GM19467 (cell line): ENCODE measurements at regions not wholly inside any gene's neighbourhood (a gene's known extent, or its start where the extent isn't known, plus 50 kb on each side); places are given as distances from the start of the nearest gene placed in this dataset.

ENCODE experiments used
- ATAC-seq: cut with Tn5 transposase; IDR thresholded peaks from one replicate; pipeline ENCODE4 v1.9.1; 2021; ENCODE audit warnings: mild to moderate bottlenecking, moderate library complexity; ENCODE audit not compliant: unreplicated experiment

GRCh38 chr1:55957276-55957675 lies 622.1 kb downstream of the PLPP3 start:
- no peak for ATAC-seq

- no peak for ATAC-seq
Observed at GRCh38 chr1:55955016-55955621, 624.2 kb downstream of the PLPP3 start.

- no peak for ATAC-seq
Observed at GRCh38 chr1:55951291-55951690, 628.1 kb downstream of the PLPP3 start.

DNA sequence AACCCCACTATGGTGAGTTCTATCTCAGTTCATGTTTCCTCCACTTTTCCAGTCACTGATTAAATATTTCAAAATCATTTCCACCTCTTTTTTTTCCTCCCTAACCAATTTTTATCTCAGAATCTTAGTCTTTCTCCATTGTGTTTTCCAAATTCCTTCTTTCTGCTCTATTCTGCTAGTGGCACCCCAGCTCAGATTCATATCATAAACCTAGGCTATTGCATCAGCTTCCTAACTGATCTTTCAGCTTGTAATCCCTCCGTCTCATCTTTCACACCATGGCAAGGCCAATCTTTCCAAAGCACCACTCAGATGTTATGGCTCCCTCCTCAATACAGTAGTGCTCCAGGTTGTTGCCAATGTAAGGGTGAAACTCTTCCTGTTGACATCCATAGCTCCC lies 631.9 kb downstream of the PLPP3 start:
- no peak for ATAC-seq

DNA sequence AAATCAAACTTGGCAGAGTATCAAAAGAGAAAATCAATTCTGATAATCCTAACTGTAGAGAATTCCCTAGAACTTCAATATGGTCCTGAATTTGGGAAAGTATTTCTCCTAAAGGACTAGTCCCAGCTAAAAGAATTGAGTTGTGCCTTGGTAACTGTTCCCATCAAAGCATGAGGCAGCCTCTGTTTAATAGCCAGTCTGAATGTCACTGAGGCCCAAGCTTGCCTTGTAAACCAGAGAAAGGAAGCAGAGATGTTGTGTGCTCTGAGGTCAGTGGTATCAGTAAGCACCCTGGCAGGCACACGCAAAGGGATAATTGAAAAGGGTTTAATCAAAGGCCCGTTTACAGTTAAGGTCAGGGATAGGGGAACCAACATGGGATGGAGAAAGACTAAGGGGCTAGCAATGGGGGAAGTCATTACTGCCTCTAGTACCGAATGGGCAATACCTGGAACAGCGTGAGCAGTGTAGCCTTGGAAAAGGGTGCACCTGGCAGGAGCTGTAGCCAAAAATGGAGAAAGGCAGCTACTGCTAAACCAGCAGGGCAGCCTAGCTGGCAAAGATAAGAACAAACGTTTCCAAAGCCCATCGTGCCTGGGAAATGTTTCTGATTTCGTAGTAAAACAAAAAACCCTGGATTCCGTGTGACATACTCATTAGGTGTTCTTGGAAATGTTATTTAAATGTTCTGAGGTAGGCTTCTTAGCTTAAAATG lies 635.5 kb downstream of the PLPP3 start:
- ATAC-seq, result no peak

GRCh38 chr1:55943012-55943411 lies 636.4 kb downstream of the PLPP3 start:
- ATAC-seq, result no peak

DNA sequence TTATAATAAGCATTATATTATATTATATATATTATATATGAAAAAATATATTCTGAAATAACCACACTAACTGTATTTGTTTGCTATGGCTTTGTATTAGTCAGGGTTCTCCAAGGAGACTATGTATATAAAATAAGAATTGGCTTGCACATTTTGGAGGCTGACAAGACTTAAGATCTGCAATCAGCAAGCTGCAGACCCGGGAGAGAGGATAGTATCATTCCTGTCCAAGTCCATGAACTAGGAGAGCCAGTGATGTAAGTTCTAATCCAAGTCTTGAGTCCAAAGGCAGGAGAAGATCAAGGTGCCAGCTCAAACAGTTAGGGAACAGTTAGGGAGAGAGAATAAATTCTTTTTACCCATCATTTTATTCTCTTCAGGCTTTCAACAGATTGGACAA lies 639.5 kb downstream of the PLPP3 start:
- ATAC-seq, result no peak

GRCh38 chr1:55938861-55939260 lies 640.5 kb downstream of the PLPP3 start:
- no peak for ATAC-seq

DNA sequence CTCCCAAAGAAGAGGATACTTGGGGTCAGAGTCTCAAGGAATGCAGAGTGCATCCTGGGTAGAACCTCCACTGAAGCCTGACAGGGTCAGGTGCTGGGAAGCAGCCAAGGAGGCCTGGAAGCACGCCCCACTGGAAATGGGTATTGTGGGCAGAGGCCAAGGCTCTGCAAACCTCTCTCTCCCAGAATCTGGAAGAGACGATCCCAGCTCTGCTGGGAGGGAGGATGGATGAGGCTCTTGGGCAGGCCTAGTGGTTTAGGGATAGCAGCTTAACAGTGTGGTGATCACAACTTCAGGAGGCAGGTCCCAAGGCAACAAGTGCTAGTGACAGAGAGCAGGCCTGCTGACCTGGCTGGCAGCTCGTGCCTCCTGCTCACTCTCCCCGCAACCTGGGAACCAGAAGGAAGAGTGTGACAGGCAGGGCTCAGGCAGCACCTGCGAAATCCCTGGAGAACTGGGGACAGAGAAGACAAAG lies 641.0 kb downstream of the PLPP3 start:
- no peak for ATAC-seq

DNA sequence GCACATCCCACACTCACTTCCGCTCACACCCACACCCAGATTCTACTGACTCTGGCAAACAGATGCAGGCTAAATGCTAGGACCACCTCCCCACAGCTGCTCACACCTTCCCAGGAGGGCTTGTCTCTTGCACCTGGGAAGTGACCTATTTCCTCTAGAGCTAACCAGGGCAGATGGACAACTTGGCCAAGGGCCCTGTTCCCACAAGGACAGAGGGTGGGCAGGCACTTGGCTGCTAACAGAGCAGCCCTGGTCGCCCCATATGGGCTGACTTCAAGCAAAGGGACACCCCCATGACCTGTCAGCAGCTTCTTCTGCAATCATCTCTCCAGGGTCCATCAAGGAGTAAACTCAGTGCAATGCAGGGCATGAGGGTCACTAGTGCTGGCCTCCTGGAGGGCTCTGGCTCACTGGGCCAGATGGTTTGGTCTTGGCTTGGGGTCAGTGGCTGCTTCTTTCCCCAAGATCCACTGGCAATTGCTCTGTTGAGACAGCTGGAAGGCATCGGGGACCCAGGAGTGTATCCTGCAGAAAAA lies 641.5 kb downstream of the PLPP3 start:
- no peak for ATAC-seq

DNA sequence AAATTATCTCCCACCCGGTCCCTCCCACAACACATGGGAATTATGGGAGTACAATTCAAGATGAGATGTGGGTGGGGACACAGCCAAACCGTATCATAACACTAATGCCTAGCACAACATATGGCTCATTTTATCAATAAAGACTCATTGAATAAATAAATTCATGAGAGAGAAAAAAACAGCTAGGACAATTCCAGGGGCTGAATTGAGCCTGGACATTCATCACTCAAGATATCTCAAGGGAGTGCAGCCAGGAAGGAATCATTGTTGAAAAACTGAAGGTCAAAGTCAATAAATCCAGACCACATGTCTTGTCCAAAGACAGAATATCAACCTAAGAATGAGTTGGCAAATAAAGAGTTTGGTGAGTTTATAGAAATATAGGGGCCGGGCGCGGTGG lies 644.1 kb downstream of the PLPP3 start:
- no peak for ATAC-seq

DNA sequence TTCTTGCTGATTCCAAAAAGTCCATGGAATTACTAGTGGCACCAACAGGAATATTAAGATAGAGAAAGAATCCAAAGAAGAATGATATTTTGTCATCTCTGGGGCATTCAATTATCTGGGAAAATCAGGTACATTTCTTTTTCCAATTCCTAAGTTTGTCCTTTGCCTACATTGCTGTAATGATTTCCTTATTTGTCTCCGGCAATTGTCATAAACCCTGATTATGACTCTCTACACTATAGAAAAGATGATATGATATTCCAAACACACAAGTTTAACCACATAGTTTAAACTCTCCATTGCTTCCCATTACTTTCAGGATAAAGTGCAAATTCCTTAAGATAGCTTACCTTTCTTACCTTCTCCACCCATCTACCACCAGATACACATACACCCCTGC lies 647.0 kb downstream of the PLPP3 start:
- ATAC-seq, result no peak

- no peak for ATAC-seq
Observed at GRCh38 chr1:55931081-55931940, 648.1 kb downstream of the PLPP3 start.

DNA sequence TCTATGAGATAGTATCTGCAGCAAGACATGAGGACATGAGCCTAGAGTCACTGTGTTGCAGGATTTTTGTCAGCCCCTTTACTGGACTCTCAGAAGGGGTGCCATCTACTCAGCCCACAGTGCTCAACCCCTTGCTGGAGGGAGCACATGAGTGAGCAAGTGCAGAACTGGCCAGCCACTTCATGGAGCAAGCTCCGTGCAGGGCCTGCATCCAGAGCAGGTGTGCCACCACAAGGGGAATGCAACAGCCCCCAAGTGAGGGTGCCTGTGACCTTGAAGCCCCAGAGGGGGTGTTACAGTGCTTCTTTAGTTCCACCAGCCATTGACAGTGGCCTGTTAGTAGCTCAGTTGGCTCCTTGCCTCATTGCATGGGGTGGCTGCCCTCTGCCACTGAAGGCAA lies 649.7 kb downstream of the PLPP3 start:
- ATAC-seq, result no peak

DNA sequence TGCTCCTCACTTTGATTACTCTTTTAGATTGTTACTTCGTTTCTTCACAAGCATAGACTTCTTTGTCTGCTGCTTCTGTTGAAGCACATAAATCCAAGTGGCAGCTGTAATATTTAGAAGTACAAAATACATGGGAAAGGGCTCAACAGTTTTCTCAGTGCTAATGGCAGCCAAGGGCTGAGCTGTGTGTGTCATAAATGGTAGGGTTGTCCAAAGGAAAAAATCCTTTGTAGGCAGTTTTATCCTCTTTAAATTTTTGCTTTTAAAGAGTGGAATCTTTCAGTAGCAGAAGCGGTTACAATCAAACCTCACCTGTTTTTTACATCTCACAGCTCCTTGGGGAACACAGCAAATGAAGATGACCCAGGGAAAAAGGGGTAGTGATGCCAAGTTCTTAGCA lies 650.8 kb downstream of the PLPP3 start:
- ATAC-seq, result no peak

- no peak for ATAC-seq
Observed at GRCh38 chr1:55927702-55928290, 651.6 kb downstream of the PLPP3 start.

DNA sequence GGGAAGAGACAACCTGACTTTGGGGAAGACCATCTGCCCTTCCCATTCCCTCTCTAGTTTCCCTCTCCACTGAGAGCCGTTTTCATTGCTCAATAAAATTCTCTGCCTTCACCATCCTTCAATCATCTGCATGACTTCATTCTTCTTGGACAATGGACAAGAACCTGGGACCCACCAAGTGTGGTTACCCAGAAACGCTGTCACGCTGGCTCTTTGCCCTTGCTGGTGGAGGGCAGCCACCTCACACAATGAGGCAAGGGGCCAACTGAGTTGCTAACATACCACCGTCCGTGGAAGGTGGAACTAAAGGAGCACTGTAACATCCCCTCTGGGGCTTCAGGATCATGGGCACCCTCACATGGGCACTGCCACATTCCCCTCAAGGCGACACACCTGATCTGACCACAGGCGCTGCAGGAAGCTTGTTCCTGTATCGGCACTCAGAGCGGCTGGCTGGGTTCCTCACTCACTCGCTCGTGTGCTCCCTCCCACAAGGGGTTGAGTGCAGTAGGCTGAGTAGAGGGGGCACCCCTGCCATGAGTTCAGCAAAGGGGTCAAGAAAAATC lies 652.4 kb downstream of the PLPP3 start:
- ATAC-seq, result no peak

DNA sequence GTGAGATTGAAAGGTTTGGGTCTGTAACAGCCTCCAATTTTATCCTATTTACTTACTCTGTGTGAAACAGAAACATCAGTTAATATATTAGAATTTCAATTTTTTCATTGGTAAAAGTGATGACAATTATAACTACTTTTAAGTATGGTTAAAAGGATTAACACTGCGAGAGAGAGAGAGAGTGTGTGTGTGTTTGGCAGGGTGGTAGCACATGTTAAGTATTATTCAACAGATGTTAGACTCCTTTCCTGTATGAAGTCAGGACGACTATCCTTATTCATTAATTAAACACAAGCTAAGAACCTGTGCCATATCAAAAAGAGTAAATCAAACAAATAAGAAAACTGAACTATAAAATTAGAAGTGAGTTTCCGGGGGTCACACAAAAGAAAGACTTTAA lies 662.5 kb downstream of the PLPP3 start:
- ATAC-seq, result no peak

DNA sequence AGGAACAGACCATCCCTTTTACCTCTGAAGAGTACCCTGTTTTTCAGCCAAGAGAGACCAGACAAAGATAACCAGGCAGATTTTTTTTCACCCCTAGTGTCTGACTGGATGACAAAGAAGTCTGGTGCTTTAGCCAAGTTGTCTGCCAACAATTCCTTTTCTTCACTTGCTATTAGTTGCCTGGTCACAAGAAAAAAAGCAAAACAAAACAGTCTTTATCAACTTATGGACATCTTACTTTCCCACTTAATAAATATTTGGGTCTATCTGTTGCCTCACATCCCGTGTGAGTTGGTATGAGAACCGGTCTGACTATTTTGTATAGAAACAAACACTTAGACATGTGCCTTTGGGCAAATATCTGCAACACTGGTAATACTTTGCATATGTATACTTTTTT lies 662.9 kb downstream of the PLPP3 start:
- ATAC-seq, result no peak

DNA sequence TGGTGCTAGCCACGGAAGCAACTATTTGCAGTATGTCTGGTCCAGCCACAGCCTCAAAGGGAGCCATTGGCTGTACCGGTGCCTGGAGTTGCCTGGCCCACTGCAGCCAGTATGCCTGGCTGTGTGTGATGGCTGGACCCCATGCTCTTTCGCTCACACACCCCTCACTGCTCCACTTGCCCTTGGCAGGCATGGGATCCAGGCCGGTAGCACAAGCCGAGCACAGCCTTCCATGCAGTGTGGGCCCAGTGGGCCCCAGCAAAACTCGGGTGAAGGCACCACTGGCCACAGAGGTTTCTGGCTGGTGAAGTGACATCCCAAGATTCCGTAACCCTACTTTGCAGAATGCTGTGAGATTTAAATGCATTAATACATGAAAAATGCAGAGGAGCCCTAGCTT lies 665.8 kb downstream of the PLPP3 start:
- ATAC-seq, result no peak

- no peak for ATAC-seq
Observed at GRCh38 chr1:55912438-55912837, 666.9 kb downstream of the PLPP3 start.
